GM10248 (cell line): ENCODE measurements at regions not wholly inside any gene's neighbourhood (a gene's known extent, or its start where the extent isn't known, plus 50 kb on each side); places are given as distances from the start of the nearest gene placed in this dataset.

Source experiments
- CTCF ChIA-PET: fragments of 300-600 bp; sonication (Branson Sonifier 250); formaldehyde crosslinking; extraction: SDS; loops from one replicate; lab custom pipeline; 2021; ENCODE audit warnings: antibody characterized with exemption; lab: Yijun Ruan, JAX
- POLR2A ChIA-PET: fragments of 350-650 bp; sonication (Branson Sonifier 250); formaldehyde crosslinking; extraction: SDS; loops from one replicate; lab custom pipeline; 2020; ENCODE audit warnings: antibody characterized with exemption; lab: Yijun Ruan, JAX
- DNase-seq: peaks from one replicate; pipeline ENCODE4 v3.0.0; 2012; ENCODE audit errors: extremely low spot score
- TF ChIP-seq, protein P1 (sequence below): IDR thresholded peaks from 2 replicates; pipeline ENCODE4 v1.5.1; 2012; ENCODE audit warnings: mild to moderate bottlenecking, low read depth; ENCODE audit errors: extremely low read depth, missing control alignments, control extremely low read depth

DNA sequence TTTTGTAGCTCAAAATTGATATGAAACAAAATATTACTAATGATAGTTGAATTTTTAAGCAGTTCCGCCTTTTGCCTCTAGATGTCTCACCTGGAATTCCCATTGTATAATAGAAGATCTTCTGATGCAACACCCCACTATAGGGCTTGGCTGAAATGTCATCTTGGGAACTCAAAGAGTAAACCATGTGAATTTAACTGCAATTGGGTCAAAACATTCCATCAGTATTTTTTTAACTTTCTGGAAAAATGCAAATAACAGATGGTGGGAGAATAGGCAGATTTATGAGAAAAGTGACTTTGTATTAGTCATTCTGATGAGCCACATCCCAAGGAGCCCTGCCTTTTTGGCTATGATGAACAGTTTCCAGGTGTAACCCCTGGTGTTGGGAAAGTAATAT, 489.9 kb downstream of the NYAP2 start:
- POLR2A ChIA-PET: no interaction called here
- peak; percentile 24 for DNase-seq

DNA sequence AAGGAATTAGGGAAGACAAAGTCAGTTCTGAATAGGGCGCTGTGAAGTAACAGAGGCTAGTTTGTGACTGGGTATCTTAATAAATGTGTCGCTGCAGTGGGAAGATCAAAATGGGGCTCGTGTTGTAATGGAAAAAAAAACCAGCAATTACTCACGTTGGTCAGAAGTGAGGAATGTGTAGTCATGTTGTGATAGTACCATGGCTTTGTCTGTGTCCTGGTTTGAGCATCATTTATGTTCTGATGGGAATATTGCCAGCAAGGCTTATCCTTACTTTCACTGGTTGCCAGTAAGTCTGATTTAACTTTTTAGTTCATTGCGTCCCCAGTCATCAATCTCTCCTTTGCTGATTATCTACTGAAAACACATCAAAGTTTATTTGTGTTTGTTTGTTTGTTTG, 467.6 kb downstream of the NYAP2 start:
- TF ChIP-seq, protein P1, sequence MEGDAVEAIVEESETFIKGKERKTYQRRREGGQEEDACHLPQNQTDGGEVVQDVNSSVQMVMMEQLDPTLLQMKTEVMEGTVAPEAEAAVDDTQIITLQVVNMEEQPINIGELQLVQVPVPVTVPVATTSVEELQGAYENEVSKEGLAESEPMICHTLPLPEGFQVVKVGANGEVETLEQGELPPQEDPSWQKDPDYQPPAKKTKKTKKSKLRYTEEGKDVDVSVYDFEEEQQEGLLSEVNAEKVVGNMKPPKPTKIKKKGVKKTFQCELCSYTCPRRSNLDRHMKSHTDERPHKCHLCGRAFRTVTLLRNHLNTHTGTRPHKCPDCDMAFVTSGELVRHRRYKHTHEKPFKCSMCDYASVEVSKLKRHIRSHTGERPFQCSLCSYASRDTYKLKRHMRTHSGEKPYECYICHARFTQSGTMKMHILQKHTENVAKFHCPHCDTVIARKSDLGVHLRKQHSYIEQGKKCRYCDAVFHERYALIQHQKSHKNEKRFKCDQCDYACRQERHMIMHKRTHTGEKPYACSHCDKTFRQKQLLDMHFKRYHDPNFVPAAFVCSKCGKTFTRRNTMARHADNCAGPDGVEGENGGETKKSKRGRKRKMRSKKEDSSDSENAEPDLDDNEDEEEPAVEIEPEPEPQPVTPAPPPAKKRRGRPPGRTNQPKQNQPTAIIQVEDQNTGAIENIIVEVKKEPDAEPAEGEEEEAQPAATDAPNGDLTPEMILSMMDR: no peak
- no peak for DNase-seq
- ChIA-PET CTCF (no interaction called here), POLR2A (no interaction called here)

More for the DNA sequence above, 489.9 kb downstream of the NYAP2 start:
- TF ChIP-seq, protein P1: peak; percentile 57
- CTCF ChIA-PET: interaction anchor here (0.6 to 6.0 kb wide), 18 partner anchors 9 to 1217 kb away, joined by 3 to 58 read pairs (median 3); partner anchors contain the start of gene IRS1

DNA sequence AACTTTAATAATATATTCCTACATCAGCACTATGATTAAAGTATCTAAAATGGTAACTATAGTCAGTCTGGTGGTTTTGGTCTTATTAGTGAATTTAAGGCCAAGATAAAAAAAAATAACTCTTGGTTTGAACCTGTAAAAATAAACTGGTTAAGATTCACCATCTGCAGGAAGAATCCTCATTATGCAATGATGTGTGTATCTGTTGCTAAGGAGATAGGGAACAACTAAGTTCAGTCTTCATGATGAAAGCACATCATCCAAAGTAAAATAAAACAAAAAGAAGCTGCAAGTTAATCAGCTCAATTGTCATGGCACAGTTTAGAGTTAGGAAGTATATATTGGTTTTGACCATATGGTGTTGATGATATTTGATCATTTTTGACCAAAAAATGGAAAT, 466.0 kb downstream of the NYAP2 start:
- ChIA-PET CTCF (no interaction called here), POLR2A (no interaction called here)
- no peak for DNase-seq
- TF ChIP-seq, protein P1: no peak

DNA sequence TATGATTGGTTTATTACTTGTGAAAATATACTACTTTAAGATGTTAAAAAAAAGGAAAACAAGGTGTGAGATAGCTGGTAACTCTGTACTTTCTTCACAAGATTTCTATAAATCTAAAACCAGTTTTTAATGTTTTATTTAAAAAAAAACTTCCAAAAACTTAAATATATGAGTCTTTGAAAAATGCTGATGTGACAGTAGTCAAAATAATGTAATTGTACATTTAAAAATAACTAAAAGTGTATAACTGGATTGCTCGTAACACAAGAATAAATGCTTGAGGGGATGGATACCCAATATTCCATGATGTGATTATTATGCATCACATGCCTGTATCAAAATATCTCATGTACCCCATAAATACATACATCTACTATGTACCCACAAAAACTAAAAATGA, 464.9 kb downstream of the NYAP2 start:
- DNase-seq: no peak
- ChIA-PET CTCF (no interaction called here), POLR2A (no interaction called here)
- TF ChIP-seq, protein P1: no peak

DNA sequence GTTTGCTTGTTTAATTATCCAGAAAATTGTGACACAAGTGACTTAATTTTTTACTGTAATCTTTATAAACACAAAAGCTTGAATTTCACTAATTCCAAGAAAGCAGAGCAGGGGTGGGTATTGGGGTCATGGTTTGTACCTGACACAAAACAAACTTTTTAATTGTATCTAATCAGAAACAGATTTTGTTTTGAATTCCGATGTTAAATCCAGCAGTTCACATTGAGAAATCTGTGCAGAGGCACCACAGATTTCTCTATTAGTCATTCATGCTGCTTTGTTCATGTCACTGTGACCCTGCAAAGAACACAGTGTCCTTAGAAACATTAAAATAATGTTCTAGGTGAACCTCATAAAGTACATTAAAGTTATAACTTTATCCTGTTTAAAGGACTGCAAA, 443.4 kb downstream of the NYAP2 start:
- ChIA-PET CTCF (no interaction called here), POLR2A (no interaction called here)
- DNase-seq: no peak
- TF ChIP-seq, protein P1: no peak

DNA sequence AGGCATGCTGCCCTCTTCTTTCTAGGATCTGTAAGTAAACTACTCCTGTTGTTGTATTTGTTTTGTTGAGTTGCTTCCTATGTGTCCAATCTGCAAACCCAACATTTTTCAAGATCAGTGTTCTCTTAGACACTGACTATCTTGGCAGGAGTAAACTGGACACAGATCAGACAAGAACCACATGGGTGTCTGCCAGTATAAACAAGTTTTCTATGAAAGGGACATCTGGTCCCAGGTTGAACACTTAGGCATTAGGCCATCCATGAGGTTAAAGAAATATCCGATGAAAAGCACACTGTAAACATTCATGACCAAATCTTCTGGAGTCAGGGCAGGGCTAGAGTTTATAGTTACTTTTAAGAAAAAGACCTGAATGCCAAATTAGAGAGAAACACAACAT, 441.8 kb downstream of the NYAP2 start:
- CTCF ChIA-PET: no interaction called here
- TF ChIP-seq, protein P1: no peak
- POLR2A ChIA-PET: no interaction called here
- DNase-seq: no peak
